Osteocyte (in vitro differentiated cells): ENCODE measurements at regions not wholly inside any gene's neighbourhood (a gene's known extent, or its start where the extent isn't known, plus 50 kb on each side); places are given as distances from the start of the nearest gene placed in this dataset.

ENCODE experiments used
- DNase-seq: peaks from one replicate; pipeline ENCODE4 v3.0.0; 2021; ENCODE audit warnings: mixed read lengths; ENCODE audit not compliant: unreplicated experiment; ENCODE audit errors: extremely low spot score
- H3K27ac Mint-ChIP-seq: one replicate; pipeline ENCODE4 v1.8.0; 2021; ENCODE audit warnings: mild to moderate bottlenecking, mixed read lengths; ENCODE audit not compliant: unreplicated experiment
- H3K27me3 Mint-ChIP-seq: one replicate; pipeline ENCODE4 v1.8.0; 2021; ENCODE audit warnings: mixed read lengths; ENCODE audit not compliant: unreplicated experiment
- H3K36me3 Mint-ChIP-seq: one replicate; pipeline ENCODE4 v1.8.0; 2021; ENCODE audit warnings: mixed read lengths; ENCODE audit not compliant: unreplicated experiment
- H3K4me1 Mint-ChIP-seq: one replicate; pipeline ENCODE4 v1.8.0; 2021; ENCODE audit warnings: mixed read lengths; ENCODE audit not compliant: unreplicated experiment
- H3K4me3 Mint-ChIP-seq: one replicate; pipeline ENCODE4 v1.8.0; 2021; ENCODE audit warnings: mild to moderate bottlenecking, moderate library complexity, mixed read lengths; ENCODE audit not compliant: unreplicated experiment
- H3K9me3 Mint-ChIP-seq: one replicate; pipeline ENCODE4 v1.8.0; 2021; ENCODE audit warnings: mixed read lengths; ENCODE audit not compliant: unreplicated experiment
- CTCF ChIP-seq: fragments of 200-600 bp; sonication (generic); IDR thresholded peaks from 2 replicates; pipeline ENCODE4 v1.5.0; 2021; ENCODE audit warnings: antibody characterized with exemption, mild to moderate bottlenecking, moderate library complexity

- H3K27ac Mint-ChIP-seq, result no peak overlapping the region
- DNase-seq, result no peak
- H3K4me3 Mint-ChIP-seq, result no peak overlapping the region
- H3K9me3 Mint-ChIP-seq, result peaks cover 6% of the 10 kb centered on the region
- H3K4me1 Mint-ChIP-seq, result peaks cover 7% of the 10 kb centered on the region
- no peak for TF ChIP-seq CTCF
- no peaks in the 10 kb centered on the region for H3K36me3 Mint-ChIP-seq
- H3K27me3 Mint-ChIP-seq, result no peaks in the 10 kb centered on the region
These were observed 54.4 kb upstream of the BTG1 start for GRCh38 chr12:92199819-92200576.

- H3K9me3 Mint-ChIP-seq, result peaks cover 6% of the 10 kb centered on the region
- TF ChIP-seq CTCF, result no peak
- no peaks in the 10 kb centered on the region for H3K27me3 Mint-ChIP-seq
These were observed 52.2 kb upstream of the BTG1 start for GRCh38 chr12:92197815-92198214.

GRCh38 chr12:92196368-92196767 lies 50.7 kb upstream of the BTG1 start:
- TF ChIP-seq CTCF, result no peak
- Mint-ChIP-seq H3K27ac (no peak overlapping the region), H3K9me3 (peaks cover 6% of the 10 kb centered on the region), H3K27me3 (no peaks in the 10 kb centered on the region), H3K4me1 (peaks cover 7% of the 10 kb centered on the region), H3K36me3 (no peaks in the 10 kb centered on the region), H3K4me3 (no peak overlapping the region)
- DNase-seq, result no peak

More at GRCh38 chr12:92197815-92198214, 52.2 kb upstream of the BTG1 start:
- Mint-ChIP-seq H3K36me3 (no peaks in the 10 kb centered on the region), H3K27ac (no peak overlapping the region), H3K4me3 (no peak overlapping the region), H3K4me1 (peaks cover 7% of the 10 kb centered on the region)
- no peak for DNase-seq
